ENCODE measurements at regions not wholly inside any gene's neighbourhood (a gene's known extent, or its start where the extent isn't known, plus 50 kb on each side); places are given as distances from the start of the nearest gene placed in this dataset.

- no peak overlapping the region for H4K91ac ChIP-seq (ENCODE audit: low read depth, low read length, poor library complexity)
- no peaks in the 10 kb centered on the region for H3K27me3 ChIP-seq (ENCODE audit: control insufficient read depth in 3 of 3, insufficient read depth in 3 of 3, low read depth in 1 of 3, low read length in 3 of 3)
- no peaks in the 10 kb centered on the region for H3K79me1 ChIP-seq (ENCODE audit: low read depth, low read length)
- no peak overlapping the region for H2BK12ac ChIP-seq (ENCODE audit: low read length)
- no peak overlapping the region for H3K4me2 ChIP-seq (ENCODE audit: insufficient read depth, low read length, poor library complexity, severe bottlenecking)
- H3K18ac ChIP-seq (ENCODE audit: low read length) = no peak overlapping the region
- H3K9ac ChIP-seq (ENCODE audit: low read depth, low read length, poor library complexity) = no peak overlapping the region
- peaks cover 0 to 5% of the 10 kb centered on the region in 2 donors for H3K9me3 ChIP-seq (replicated peaks in 1 of 2; ENCODE audit: control insufficient read depth in 2 of 2, insufficient read depth in 1 of 2, low read depth in 1 of 2, low read length in 2 of 2)
- no peak overlapping the region for H3K4me3 ChIP-seq (ENCODE audit: low read length in 2 of 2)
- no peak for DNase-seq (ENCODE audit: low spot score)
- H2BK5ac ChIP-seq (ENCODE audit: low read length) = no peak overlapping the region
- H4K8ac ChIP-seq (ENCODE audit: low read depth, low read length) = no peak overlapping the region
- H3K23ac ChIP-seq (ENCODE audit: low read depth, low read length, poor library complexity) = no peak overlapping the region
- H3K14ac ChIP-seq (ENCODE audit: low read length) = no peak overlapping the region
- H3K4me1 ChIP-seq (ENCODE audit: control insufficient read depth in 2 of 2, insufficient read depth in 1 of 2, low read depth in 1 of 2, low read length in 2 of 2) = no peaks in the 10 kb centered on the region
- no peak overlapping the region for H2AK5ac ChIP-seq (ENCODE audit: low read depth, low read length)
- H3K27ac ChIP-seq (replicated peaks; ENCODE audit: low read length) = no peak overlapping the region
- no peak overlapping the region for H3K4ac ChIP-seq (ENCODE audit: low read length)
- H2BK15ac ChIP-seq (ENCODE audit: low read length) = no peak overlapping the region
- no peak overlapping the region for H2BK120ac ChIP-seq (ENCODE audit: low read depth, low read length)
- no peak overlapping the region for H2AFZ ChIP-seq (ENCODE audit: low read length)
- no peaks in the 10 kb centered on the region for H3K36me3 ChIP-seq (replicated peaks in 1 of 2; ENCODE audit: control insufficient read depth in 2 of 2, insufficient read depth in 2 of 2, low read length in 2 of 2)
Observed at GRCh38 chr10:2263561-2263960, 526.2 kb upstream of the ADARB2 start.

DNA sequence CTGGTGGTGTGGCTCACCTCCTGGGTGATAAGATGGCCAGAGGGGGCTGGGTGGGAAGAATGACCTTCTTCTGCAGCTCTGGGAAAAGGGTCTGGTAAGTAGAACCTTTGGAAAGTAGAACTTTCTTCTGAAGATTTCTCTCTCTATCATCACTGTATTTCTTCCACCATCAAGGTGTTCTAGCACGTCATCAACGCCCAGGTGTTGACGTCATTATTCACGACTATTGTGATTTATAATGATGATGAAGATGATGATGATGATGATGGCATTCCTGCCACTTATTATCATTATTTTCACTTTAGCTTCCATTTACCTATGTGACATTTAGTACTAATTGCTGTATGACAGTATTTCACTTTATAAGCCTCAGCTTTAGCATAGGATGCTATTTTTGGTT lies 525.6 kb upstream of the ADARB2 start:
- Histone ChIP-seq H2BK15ac (ENCODE audit: low read length) (no peak overlapping the region), H4K91ac (ENCODE audit: low read depth, low read length, poor library complexity) (no peak overlapping the region)

DNA sequence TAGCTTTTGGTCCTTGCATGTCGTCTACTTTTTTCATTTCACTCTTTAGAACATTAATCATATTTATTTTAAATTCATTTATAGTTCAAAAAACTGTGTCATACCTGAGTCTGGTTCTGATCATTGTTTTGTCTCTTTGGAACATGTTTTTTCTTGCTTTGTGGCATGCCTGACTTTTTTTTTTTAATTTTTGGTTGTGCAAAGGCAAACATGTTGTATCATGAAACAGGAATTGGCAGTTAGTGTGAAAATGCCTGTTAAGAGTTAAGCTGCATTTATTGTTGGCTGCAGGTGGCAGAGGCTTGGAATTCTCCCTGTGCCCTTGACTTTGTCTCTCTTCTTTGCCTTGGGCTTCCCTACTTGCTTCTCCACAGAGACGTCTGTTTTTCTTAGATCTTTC lies 525.0 kb upstream of the ADARB2 start:
- Histone ChIP-seq H3K4me2 (ENCODE audit: insufficient read depth, low read length, poor library complexity, severe bottlenecking) (no peak overlapping the region), H3K23ac (ENCODE audit: low read depth, low read length, poor library complexity) (no peak overlapping the region), H3K9me3 (replicated peaks in 1 of 2; ENCODE audit: control insufficient read depth in 2 of 2, insufficient read depth in 1 of 2, low read depth in 1 of 2, low read length in 2 of 2) (peaks cover 0 to 5% of the 10 kb centered on the region in 2 donors), H3K79me1 (ENCODE audit: low read depth, low read length) (no peaks in the 10 kb centered on the region), H2AFZ (ENCODE audit: low read length) (no peak overlapping the region), H2BK15ac (ENCODE audit: low read length) (no peak overlapping the region), H2AK5ac (ENCODE audit: low read depth, low read length) (no peak overlapping the region), H3K4me1 (ENCODE audit: control insufficient read depth in 2 of 2, insufficient read depth in 1 of 2, low read depth in 1 of 2, low read length in 2 of 2) (no peaks in the 10 kb centered on the region), H4K8ac (ENCODE audit: low read depth, low read length) (no peak overlapping the region), H3K4me3 (ENCODE audit: low read length in 2 of 2) (no peak overlapping the region), H3K27ac (replicated peaks; ENCODE audit: low read length) (no peak overlapping the region), H4K91ac (ENCODE audit: low read depth, low read length, poor library complexity) (no peak overlapping the region), H3K27me3 (ENCODE audit: control insufficient read depth in 3 of 3, insufficient read depth in 3 of 3, low read depth in 1 of 3, low read length in 3 of 3) (no peaks in the 10 kb centered on the region), H3K14ac (ENCODE audit: low read length) (no peak overlapping the region), H3K18ac (ENCODE audit: low read length) (no peak overlapping the region), H2BK5ac (ENCODE audit: low read length) (no peak overlapping the region), H3K9ac (ENCODE audit: low read depth, low read length, poor library complexity) (no peak overlapping the region), H3K36me3 (replicated peaks in 1 of 2; ENCODE audit: control insufficient read depth in 2 of 2, insufficient read depth in 2 of 2, low read length in 2 of 2) (no peaks in the 10 kb centered on the region), H2BK12ac (ENCODE audit: low read length) (no peak overlapping the region), H2BK120ac (ENCODE audit: low read depth, low read length) (no peak overlapping the region), H3K4ac (ENCODE audit: low read length) (no peak overlapping the region)
- no peak for DNase-seq (ENCODE audit: low spot score)
- no CpG with 5 or more reads among the region's 2 CpGs for WGBS, 2 donors (ENCODE audit: extremely low coverage in 2 of 2, insufficient read length in 2 of 2, insufficient replicate concordance in 1 of 2)

More for the DNA sequence above, 525.6 kb upstream of the ADARB2 start:
- Histone ChIP-seq H3K14ac (ENCODE audit: low read length) (no peak overlapping the region), H3K79me1 (ENCODE audit: low read depth, low read length) (no peaks in the 10 kb centered on the region), H4K8ac (ENCODE audit: low read depth, low read length) (no peak overlapping the region), H2AK5ac (ENCODE audit: low read depth, low read length) (no peak overlapping the region), H3K9me3 (replicated peaks in 1 of 2; ENCODE audit: control insufficient read depth in 2 of 2, insufficient read depth in 1 of 2, low read depth in 1 of 2, low read length in 2 of 2) (peaks cover 0 to 5% of the 10 kb centered on the region in 2 donors), H3K18ac (ENCODE audit: low read length) (no peak overlapping the region), H3K27me3 (ENCODE audit: control insufficient read depth in 3 of 3, insufficient read depth in 3 of 3, low read depth in 1 of 3, low read length in 3 of 3) (no peaks in the 10 kb centered on the region), H3K4me1 (ENCODE audit: control insufficient read depth in 2 of 2, insufficient read depth in 1 of 2, low read depth in 1 of 2, low read length in 2 of 2) (no peaks in the 10 kb centered on the region), H3K4me3 (ENCODE audit: low read length in 2 of 2) (no peak overlapping the region), H2BK120ac (ENCODE audit: low read depth, low read length) (no peak overlapping the region), H3K27ac (replicated peaks; ENCODE audit: low read length) (no peak overlapping the region), H3K4ac (ENCODE audit: low read length) (no peak overlapping the region), H3K4me2 (ENCODE audit: insufficient read depth, low read length, poor library complexity, severe bottlenecking) (no peak overlapping the region), H3K23ac (ENCODE audit: low read depth, low read length, poor library complexity) (no peak overlapping the region), H3K36me3 (replicated peaks in 1 of 2; ENCODE audit: control insufficient read depth in 2 of 2, insufficient read depth in 2 of 2, low read length in 2 of 2) (no peaks in the 10 kb centered on the region), H3K9ac (ENCODE audit: low read depth, low read length, poor library complexity) (no peak overlapping the region), H2BK12ac (ENCODE audit: low read length) (no peak overlapping the region), H2BK5ac (ENCODE audit: low read length) (no peak overlapping the region), H2AFZ (ENCODE audit: low read length) (no peak overlapping the region)
- no CpG with 5 or more reads among the region's 4 CpGs for WGBS, 2 donors (ENCODE audit: extremely low coverage in 2 of 2, insufficient read length in 2 of 2, insufficient replicate concordance in 1 of 2)
- DNase-seq (ENCODE audit: low spot score) = no peak

DNA sequence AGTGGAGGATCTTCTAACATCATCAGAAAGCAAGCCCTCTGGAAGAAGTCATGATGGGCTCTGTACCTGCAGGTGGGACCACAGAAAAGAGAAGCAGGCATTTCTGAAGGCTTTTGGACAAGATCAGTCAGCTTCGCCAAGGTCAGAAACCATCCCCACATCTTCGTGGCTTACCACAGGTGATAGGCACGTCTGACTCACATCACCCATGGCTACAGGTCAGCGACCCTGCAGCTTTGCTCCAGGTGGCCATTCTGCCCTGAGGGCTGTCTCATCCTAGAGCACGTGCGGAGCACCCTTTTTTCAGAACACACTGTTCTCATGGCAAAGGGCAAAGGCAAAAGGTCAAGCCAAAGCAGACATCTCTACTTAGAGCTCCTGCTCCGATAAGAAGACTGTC lies 518.9 kb upstream of the ADARB2 start:
- Histone ChIP-seq H2BK120ac (ENCODE audit: low read depth, low read length) (no peak overlapping the region), H3K9ac (ENCODE audit: low read depth, low read length, poor library complexity) (peak overlapping the region; percentile 39), H3K4ac (ENCODE audit: low read length) (no peak overlapping the region), H4K8ac (ENCODE audit: low read depth, low read length) (no peak overlapping the region), H2AK5ac (ENCODE audit: low read depth, low read length) (no peak overlapping the region), H3K23ac (ENCODE audit: low read depth, low read length, poor library complexity) (no peak overlapping the region), H3K14ac (ENCODE audit: low read length) (no peak overlapping the region), H2BK5ac (ENCODE audit: low read length) (no peak overlapping the region), H3K18ac (ENCODE audit: low read length) (no peak overlapping the region), H3K4me2 (ENCODE audit: insufficient read depth, low read length, poor library complexity, severe bottlenecking) (no peak overlapping the region), H3K79me1 (ENCODE audit: low read depth, low read length) (no peaks in the 10 kb centered on the region), H3K4me3 (ENCODE audit: low read length in 2 of 2) (no peak overlapping the region), H3K27me3 (ENCODE audit: control insufficient read depth in 3 of 3, insufficient read depth in 3 of 3, low read depth in 1 of 3, low read length in 3 of 3) (no peaks in the 10 kb centered on the region), H3K4me1 (ENCODE audit: control insufficient read depth in 2 of 2, insufficient read depth in 1 of 2, low read depth in 1 of 2, low read length in 2 of 2) (no peaks in the 10 kb centered on the region), H2BK12ac (ENCODE audit: low read length) (no peak overlapping the region), H2AFZ (ENCODE audit: low read length) (no peak overlapping the region), H4K91ac (ENCODE audit: low read depth, low read length, poor library complexity) (no peak overlapping the region), H3K9me3 (replicated peaks in 1 of 2; ENCODE audit: control insufficient read depth in 2 of 2, insufficient read depth in 1 of 2, low read depth in 1 of 2, low read length in 2 of 2) (peaks cover 0 to 5% of the 10 kb centered on the region in 2 donors), H3K27ac (replicated peaks; ENCODE audit: low read length) (no peak overlapping the region), H2BK15ac (ENCODE audit: low read length) (no peak overlapping the region), H3K36me3 (replicated peaks in 1 of 2; ENCODE audit: control insufficient read depth in 2 of 2, insufficient read depth in 2 of 2, low read length in 2 of 2) (no peaks in the 10 kb centered on the region)
- no CpG with 5 or more reads among the region's 7 CpGs for WGBS, 2 donors (ENCODE audit: extremely low coverage in 2 of 2, insufficient read length in 2 of 2, insufficient replicate concordance in 1 of 2)
- no peak for DNase-seq (ENCODE audit: low spot score)
